ENCODE measurements at regions not wholly inside any gene's neighbourhood (a gene's known extent, or its start where the extent isn't known, plus 50 kb on each side); places are given as distances from the start of the nearest gene placed in this dataset.
"Not testable (repeated sequence)": the region's sequence is repeated elsewhere in the genome, so short reads cannot be mapped to it uniquely, and the experiment has no call there.

DNA sequence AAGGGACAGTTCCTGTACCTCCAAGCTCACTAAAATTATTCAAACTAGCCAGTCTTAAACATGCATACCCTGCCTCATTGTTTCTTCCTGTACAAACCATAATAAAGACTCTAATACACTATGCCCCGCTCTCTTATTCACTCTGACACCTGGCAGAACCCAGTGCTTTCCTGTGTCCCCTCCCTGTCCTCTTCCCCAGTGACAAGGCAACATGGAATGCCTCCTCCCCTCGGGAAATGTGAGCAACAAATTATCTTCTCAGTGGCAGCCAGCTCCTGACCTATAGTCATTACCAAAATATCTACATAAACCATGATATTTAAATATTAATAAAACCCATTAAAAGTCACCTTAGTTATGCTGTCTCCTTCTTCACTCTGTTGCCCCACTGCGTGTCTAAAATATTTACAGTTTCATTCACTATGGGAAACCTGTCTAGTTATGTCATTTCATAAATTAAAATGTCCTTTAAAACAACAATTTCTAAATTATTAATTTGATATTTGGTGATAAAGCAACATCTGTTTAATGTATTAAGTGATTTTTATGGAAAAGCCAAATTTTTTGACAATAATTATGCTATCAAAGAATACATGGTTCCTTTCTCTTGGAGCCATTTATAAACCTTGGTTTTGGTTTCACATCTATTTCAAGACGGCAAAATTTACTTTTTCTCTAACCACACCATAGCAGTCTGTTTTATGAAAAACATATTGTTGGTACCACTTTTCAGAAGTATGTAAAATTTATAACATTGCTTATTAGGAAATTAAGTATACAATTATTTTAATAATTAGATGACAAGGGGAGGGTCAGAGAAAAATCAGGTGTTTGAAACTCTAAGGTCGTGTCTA lies 1355.2 kb downstream of the XPNPEP1 start:
- no peak for DNase-seq

DNA sequence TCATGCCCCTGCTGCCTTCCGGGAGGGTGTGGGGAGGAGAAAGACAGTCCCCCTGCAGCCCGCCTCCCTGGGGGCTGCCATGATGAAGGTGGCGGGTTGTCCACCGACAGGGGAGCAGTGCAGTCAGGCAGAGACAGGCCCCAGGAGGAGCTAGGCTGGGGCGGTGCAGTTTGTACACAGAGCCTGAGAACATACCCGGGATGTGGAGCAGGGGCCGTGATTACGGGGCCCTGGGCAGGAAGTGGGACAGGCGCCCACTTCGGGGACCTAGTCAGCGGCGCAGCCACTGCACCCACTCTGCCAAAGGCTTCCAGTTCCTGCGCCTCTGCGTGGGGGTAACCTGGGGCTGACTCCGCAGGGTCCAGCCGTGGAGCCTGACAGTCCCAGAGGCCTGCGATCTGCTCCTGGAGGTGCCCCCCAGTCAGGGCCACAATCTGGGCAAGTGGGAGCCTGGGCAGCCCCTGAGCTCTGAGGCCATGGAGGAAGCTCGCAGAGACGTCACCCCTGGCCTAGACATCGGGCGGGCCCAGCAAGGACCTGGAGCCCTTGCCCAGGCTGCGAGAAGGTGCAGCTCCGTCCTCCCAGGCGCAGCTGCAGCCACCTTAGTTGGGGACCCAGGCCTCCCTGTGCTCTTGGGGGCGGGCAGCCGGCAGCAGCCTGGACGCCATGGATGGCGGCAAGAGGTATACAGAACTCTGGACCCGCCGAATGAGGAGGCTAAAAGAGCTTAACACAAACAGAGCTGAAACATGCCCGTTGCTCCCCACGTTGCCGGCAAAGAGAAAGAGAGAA lies 1356.8 kb downstream of the XPNPEP1 start:
- no peak for DNase-seq

DNA sequence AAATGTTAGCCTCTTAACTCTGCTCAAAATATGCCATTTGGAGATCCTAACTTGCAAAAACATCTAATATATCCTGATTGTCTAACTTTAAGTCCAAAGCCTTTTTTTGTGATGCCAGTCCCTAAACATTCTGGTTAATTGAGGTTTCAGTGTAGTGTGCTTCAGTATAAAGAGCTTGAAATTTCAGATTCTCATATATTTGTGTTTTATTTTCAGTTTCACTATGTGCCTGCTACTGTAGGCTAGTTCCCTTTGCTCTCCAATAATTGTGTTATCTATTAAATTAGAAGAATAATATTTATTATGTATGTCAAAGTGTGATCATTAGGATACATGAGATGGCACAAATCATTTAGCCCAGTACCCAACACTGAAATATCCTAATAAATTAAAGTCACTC lies 1361.2 kb downstream of the XPNPEP1 start:
- no peak for DNase-seq

DNA sequence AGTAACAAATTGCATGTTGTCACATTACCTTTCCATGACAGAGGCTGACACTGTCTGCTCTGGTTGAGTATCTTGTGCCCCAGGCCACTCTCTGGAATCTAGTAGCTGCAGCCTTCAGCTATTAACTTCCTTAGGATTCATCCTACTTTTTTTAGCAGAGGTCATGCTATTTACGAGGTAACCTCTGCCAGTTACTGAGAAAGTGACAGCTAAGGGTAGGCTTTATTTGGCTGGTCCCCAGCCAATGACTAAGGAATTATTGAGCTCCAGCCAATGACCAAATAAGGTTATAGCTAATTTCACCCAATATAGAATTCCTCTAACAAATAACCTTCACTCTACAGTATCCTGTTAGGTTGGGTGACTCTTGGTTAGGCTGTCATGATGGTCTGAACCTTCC lies 1361.7 kb downstream of the XPNPEP1 start:
- no peak for DNase-seq

DNA sequence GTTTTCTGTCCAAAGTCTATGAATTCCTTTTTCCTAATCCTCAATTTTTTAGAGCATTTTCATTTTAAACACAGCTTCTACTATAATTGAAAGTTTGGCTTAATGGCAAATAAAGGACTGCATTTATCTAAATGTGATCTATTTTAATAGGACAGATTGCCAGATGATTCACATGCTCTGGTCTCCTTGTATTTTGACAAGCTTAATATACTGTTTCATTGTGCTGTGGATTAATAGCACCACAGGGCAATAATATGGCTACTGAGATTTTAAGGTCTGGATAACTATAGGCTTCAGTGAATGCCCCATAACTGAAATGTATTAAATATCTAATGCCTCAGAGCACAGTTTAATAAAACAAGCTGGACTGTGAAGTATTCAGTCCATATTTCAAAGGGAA lies 1362.8 kb downstream of the XPNPEP1 start:
- DNase-seq, result no peak

DNA sequence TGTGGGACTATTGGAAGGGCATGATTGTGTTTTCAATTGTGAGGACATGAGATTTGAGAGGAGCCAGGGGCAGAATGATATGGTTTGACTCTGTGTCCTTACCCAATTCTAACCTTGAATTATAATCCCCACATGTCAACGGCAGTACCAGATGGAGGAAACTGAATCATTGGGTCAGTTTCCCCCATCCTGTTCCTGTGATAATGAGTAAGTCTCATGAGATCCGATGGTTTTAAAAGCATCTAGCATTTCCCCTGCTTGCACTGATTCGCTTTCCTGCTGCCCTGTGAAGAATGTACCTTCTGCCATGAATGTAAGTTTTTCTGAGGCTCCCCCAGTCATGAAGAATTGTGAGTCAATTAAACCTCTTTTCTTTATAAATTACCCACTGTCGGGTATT lies 1367.1 kb downstream of the XPNPEP1 start:
- DNase-seq, result no peak

DNA sequence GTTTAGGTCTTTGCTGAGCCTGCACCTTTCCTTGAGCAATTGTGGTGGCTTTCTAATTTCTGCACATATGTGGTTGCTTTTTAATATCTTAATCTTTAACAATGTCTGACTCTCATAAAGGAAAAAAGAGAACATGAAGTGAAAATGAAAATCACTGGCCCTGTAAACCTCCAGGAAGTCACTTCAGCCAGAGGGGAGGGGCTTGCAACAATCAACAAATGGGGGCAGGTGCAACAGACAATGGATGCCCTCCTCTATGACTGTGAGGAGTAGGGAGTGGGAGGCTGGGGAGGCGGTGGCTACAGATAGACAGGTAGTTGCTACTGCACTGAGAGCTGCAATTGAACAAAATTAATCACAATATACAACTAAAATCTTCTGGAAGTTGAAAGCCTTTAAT lies 1377.4 kb downstream of the XPNPEP1 start:
- DNase-seq, result no peak

DNA sequence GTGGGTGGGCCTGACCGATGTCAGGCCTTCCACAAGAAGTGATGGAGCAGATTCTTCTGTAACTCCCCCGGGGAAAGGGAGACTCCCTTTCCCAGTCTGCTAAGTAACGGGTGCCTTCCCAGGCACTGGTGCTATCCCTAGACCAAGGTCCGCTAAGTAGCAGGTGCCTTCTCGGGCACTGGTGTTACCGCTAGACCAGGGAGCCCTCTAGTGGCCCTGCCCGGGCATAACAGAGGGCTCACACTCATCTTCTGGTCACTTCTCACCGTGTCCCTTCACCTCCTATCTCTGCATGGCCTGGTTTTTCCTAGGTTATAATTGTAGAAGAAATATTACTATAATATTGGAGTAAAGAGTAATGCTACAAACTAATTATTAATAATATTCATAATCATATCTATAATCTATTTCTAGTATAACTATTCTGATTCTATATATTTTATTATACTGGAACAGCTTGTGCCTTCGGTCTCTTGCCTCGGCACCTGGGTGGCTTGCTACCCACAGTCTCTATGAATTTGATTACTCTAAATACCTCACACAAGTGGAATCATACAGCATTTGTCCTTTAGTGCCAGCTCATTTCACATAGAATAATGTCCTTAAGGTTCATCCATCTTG lies 1378.7 kb downstream of the XPNPEP1 start:
- DNase-seq, result no peak

DNA sequence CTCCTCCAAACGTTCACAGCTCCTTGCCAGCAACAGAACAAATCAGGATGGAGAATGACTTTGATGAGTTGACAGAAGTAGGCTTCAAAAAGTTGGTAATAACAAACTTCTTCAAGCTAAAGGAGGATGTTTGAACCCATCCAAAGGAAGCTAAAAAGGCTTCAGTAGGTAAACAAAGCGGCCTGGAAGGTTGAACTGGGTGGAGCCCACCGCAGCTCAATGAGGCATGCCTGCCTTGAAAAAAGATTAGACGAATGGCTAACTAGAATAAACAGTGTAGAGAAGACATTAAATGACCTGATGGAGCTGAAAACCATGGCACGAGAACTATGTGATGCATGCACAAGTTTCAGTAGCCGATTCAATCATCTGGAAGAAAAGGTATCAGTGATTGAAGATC lies 1369.0 kb upstream of the SORCS1 start:
- not testable (repeated sequence) for DNase-seq

DNA sequence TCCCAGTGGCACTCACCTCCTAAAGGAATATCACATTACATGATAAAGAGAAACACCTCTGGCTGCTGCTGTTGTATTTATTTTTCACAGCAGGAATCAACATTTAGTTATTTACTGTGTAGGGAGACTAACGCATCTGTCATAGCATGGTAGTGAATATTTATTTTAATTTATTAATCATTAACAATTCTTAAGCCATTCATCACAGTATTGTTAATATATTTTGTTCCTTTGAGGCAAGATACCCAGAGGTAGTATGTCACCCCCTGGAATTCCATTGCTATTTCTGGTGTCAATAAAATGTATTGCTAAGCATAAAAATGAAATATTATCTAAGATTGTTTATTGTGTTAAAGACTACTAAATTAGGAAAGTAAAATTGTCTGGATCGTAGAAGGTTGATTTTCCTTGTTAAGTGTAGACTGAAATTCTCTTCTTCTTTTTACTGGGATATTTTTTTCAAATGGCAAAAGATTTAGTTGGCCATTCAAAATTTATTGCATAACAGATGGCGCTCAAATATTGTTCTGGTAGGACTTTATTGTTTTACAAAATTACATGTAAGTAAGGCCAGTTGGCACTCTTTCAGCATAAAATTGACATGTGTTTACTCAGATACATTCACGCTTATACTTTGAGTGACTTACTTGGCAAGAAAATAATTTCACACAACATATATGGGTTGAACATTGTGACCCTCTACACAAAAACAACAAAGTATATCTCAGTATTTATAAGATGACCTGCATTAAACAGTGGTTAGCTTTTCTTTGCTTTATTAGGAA lies 1358.7 kb upstream of the SORCS1 start:
- no peak for DNase-seq

DNA sequence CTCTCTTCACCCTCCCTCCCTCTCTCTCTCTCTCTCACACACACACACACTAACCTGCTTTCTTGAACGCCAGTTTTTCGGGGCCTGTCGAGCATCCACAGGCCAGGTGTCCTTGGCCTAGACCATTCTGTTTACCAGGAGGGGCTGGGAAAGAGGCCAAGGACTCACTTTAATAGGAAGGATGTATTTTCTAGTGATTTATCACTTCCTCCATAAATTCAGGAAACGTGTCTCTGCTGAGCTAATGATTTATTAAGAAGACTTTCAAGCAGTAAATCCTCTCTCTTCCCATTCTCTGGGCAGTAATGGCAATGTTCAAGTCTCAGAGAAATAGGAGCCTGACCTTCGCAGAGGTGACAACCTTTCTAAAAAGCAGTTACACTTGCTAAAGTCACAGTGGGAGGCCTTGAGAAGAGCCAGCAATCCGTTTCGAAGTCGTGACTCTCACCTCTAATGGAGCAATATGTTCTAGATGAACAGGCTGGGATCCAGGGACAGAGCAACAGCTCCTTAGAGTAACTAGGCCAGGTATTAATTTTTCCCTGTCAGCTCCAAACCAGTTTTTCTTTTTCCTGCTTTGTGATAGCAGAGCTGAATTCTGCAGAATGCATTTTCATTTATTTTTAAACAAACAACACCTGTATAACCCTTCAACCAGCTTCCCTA lies 1357.5 kb upstream of the SORCS1 start:
- no peak for DNase-seq

DNA sequence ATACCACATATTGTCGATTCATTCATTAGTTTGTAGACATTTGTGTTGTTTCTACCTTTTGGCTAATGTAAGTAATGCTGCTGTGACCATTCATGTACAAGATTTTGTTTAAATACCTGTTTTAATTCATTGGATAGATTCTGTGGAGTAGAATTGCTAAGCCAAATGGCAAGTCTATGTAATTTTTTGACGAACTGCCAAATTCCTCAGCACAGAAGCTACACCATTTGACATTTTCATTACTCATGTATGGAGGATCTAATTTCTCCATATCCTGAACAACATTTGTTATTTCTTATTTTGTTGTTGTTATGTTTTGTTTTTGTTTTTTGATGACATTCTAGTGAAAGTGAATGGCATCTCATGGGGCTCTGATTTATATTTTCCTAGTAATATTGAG lies 1351.3 kb upstream of the SORCS1 start:
- DNase-seq, result no peak

DNA sequence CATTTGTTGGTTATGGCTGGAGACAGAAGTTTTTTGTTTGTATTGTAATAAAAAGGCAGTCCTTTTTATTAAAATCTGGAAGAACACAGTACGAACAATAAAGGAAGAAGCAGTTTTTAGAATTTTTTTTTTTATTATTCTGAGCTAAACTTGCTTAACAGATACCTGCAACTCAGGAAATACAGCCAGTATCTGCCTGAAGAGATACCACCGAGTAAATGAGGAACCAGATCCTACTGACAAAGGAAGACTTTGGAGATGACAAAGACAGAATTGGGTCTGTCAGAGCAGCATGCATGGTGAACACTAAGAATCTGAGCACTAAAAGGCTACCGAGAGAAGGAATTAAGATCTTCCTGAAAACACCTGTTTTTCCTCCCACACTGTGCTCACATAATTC lies 1335.9 kb upstream of the SORCS1 start:
- no peak for DNase-seq

DNA sequence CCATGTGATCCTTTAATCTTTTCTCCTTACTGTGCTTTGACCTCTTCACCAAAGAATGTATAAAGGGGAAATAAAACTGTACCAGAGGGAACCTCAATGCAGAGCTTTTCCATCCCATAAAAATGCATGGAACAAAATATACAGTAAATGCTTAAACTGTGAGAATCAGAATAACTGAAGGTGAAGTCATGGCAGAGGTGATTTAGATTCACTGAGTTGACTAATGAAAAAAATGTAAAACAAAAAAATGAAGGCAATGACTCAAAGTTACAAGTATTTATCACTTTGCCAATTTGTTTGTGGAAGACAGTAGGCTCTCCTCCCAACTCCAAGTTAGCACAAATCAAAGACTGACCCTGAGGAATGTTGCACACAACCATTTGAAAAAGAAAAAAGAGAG lies 1331.6 kb upstream of the SORCS1 start:
- no peak for DNase-seq

DNA sequence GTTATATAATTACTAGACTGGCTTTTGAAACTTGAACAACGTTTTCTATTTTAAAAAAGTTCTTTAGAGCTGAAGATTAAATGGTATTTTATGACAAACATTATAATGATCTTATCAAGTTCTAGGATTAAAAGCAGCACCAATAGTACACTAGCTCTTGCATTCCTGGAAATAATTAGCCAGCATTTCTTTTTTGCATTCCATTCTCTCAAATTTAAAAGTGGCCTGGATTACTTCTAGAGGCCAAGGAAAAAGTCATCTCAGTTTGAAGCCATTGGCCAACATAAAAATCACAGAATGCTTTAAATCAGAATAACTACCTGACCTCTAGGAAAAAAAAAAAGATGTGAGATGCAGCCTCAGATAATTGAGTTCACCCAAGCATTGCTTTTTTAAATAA lies 1326.4 kb upstream of the SORCS1 start:
- no peak for DNase-seq

DNA sequence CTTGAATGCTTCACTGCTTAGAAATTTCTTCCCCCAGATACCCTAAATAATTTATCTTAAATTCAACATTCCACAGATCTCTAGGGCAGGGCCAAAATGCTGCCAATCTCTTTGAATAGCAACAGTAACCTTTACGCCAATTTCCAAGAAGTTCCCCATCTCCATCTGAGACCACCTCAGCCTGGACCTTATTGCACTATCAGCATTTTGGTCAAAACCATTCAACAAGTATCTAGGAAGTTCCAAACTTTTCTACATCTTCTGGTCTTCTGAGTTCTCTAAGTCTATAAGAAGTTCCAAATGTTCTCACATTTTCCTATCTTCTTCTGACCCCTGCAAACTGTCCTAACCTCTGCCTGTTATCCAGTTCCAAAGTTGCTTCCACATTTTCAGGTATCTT lies 1306.9 kb upstream of the SORCS1 start:
- DNase-seq, result no peak

DNA sequence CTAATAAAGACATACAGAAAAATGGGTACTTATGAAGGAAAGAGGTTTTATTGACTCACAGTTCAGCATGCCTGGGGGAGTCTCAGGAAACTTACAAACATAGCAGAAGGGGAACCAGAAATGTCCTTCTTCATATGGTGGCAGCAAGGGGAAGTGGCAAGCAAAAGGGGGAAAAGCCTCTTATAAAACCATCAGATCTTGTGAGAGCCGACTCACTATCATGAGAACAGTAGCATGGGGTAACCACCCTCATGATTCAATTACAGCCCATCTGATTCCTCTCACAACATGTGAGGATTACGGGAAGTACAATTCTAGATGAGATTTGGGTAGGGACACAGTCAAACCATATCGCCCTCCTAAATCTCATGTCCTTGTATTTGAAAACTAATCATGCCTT lies 1305.4 kb upstream of the SORCS1 start:
- DNase-seq, result no peak

DNA sequence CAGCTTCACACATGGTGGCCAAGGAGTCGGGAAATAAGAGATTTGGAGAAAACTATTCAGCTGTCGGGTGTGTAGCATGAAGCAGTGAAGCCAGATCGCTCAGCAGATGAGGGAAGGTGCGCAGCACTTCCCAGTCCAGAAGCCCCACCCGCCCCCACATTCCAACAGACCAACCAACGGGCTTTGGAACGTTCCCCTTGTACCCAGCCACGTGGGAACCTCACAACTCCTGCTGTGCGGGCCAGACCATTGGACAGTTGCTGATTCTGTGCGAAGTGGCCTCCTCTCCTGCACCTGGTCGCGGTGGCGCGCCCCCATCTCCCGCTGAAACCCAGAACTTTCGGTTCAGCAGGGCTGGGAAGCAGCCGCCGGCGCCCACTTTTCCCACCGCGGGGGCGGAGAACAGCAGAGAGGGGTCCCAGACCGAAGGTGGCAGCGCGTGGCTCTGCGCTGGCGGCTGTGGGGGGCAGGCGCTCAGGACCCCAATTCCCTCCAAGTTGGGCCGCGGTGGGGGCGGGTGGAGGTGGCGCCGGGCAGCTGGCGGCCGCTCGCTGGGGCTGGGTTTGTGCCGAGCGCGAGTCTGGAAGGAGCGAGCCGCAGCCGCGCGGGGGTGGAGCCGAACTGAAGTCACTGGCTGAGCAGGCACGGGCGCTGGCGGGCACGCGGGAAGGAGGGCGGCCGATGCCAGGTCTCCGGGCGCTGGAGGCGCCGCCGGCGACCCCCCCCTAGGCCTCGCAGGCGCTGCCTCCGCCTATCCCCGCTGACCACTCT lies 1301.5 kb upstream of the SORCS1 start:
- no peak for DNase-seq

DNA sequence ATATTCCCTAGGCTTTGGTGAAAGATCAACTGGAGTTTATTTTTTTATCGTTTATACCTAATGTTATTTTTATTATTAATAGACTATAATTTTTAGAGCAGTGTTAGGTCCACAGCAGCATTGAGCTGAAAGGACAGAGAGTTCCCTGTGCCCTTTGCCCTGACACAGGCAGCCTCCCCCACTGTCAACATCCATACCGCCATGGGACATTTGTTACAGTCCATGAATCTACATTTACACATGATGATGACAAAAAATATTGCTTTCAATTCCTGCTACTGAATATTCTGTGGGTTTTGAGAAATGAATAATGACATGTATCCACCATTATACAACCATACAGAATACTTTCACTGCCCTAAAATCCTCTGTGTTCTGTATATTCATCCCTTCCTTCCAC lies 1297.5 kb upstream of the SORCS1 start:
- DNase-seq, result no peak

DNA sequence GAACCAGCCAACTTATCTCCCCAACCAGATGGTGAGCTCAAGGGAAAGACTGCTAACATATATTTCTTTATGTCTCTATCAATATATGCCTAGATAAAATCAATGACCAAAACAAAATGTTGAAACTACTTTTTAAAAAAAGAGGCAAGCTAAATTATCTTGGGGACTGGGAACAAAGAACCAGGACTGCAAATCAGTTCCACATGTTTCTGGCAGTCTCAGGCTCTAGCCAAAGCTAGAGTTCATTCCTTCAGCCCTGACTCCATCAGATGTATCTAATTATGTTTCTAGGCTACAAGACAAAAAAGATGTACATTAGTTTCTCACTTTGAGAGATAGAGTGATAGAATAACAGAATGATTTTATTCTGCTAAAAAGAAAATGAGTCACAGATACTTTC lies 1290.3 kb upstream of the SORCS1 start:
- DNase-seq, result no peak

DNA sequence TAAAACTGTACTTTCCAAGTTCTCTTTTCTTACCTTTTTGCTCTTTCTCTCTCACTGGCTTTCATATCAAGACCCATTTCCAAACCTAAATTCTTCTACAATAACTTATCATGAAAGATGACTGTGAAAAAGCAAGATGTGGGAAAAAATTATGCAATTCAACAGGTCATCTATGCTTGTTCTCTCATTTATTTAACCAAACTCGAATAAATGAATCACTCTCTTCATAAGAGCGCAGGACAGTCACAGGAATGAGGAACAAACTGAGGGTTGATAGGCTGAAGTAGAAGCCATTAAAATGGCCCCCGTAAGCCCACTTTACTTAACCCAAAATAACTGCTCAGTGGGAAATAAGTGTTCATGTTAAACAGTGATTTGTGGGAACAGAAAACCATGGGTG lies 1289.7 kb upstream of the SORCS1 start:
- no peak for DNase-seq

DNA sequence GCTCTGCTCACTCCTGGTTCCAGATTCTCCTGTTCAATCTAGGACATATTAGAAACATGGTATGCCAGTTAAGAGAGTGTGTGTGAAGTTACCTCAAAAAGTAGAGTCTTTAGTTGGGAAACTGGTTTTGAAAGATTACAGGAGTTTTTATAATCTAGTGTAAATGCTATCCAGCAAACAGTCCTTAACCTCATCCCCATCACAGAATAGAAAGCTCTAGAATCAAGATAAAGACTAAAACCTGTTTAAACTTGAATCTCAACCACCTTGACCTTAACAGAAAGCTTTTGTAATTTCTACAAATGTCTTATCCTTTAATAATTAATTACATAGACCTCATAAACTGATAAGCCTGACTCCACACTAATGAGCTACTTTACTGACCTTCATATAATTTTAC lies 1288.7 kb upstream of the SORCS1 start:
- no peak for DNase-seq
